ENCODE measurements at regions not wholly inside any gene's neighbourhood (a gene's known extent, or its start where the extent isn't known, plus 50 kb on each side); places are given as distances from the start of the nearest gene placed in this dataset.
"Not testable (repeated sequence)": the region's sequence is repeated elsewhere in the genome, so short reads cannot be mapped to it uniquely, and the experiment has no call there.

DNA sequence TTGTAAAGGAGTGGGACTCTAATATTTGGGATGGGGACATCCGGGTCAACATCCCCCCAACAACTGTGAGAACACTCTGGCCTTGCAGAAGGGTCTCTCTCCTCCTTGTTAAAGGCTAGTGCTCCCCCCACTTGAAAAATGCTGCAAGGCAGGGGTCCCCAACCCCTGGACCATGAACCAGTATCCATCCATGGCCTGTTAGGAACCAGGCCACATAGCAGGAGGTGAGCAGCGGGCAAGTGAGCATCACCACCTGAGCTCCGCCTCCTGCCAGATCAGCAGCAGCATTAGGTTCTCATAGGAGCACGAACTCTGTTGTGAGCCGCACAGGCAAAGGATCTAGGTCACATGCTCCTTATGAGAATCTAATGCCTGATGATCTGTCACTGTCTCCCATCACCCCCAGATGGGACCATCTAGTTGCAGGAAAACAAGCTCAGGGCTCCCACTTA is 243.9 kb upstream of the ID2 start:
- peaks cover 5% of the 10 kb centered on the region for H3K27me3 Mint-ChIP-seq (ENCODE audit: insufficient read depth)
- H3K36me3 Mint-ChIP-seq (ENCODE audit: low read depth) = peaks cover 3% of the 10 kb centered on the region
- no peak for DNase-seq (ENCODE audit: low spot score)
- no peaks in the 10 kb centered on the region for H3K9me3 Mint-ChIP-seq
- H3K4me1 Mint-ChIP-seq (ENCODE audit: low read depth) = peaks cover 34% of the 10 kb centered on the region
- H3K27ac Mint-ChIP-seq = no peak overlapping the region
- intact Hi-C loops (cut with micrococcal nuclease) = no loop called here
- H3K4me3 Mint-ChIP-seq = no peak overlapping the region

- peak overlapping the region; percentile 31 for H3K27ac Mint-ChIP-seq
- intact Hi-C loops (cut with micrococcal nuclease) = no loop called here
- H3K4me3 Mint-ChIP-seq = no peak overlapping the region
- peaks cover 34% of the 10 kb centered on the region for H3K4me1 Mint-ChIP-seq (ENCODE audit: low read depth)
- no peak for DNase-seq (ENCODE audit: low spot score)
- no peaks in the 10 kb centered on the region for H3K9me3 Mint-ChIP-seq
- peaks cover 3% of the 10 kb centered on the region for H3K36me3 Mint-ChIP-seq (ENCODE audit: low read depth)
- peaks cover 8% of the 10 kb centered on the region for H3K27me3 Mint-ChIP-seq (ENCODE audit: insufficient read depth)
Measured at GRCh38 chr2:8438476-8438875, 243.4 kb upstream of the ID2 start.

- Mint-ChIP-seq H3K27me3 (ENCODE audit: insufficient read depth) (peaks cover 9% of the 10 kb centered on the region), H3K27ac (no peak overlapping the region), H3K4me3 (no peak overlapping the region), H3K9me3 (no peaks in the 10 kb centered on the region), H3K36me3 (ENCODE audit: low read depth) (peaks cover 3% of the 10 kb centered on the region), H3K4me1 (ENCODE audit: low read depth) (peaks cover 32% of the 10 kb centered on the region)
- intact Hi-C loops (cut with micrococcal nuclease) = no loop called here
- no peak for DNase-seq (ENCODE audit: low spot score)
Measured at GRCh38 chr2:8438996-8439395, 242.9 kb upstream of the ID2 start.

- Mint-ChIP-seq H3K4me1 (ENCODE audit: low read depth) (peaks cover 32% of the 10 kb centered on the region), H3K9me3 (no peaks in the 10 kb centered on the region), H3K27ac (no peak overlapping the region), H3K36me3 (ENCODE audit: low read depth) (peaks cover 3% of the 10 kb centered on the region), H3K4me3 (no peak overlapping the region), H3K27me3 (ENCODE audit: insufficient read depth) (peaks cover 16% of the 10 kb centered on the region)
- no peak for DNase-seq (ENCODE audit: low spot score)
- intact Hi-C loops (cut with micrococcal nuclease) = no loop called here
Measured at GRCh38 chr2:8440029-8440778, 241.7 kb upstream of the ID2 start.

- H3K27me3 Mint-ChIP-seq (ENCODE audit: insufficient read depth) = peaks cover 19% of the 10 kb centered on the region
- DNase-seq (ENCODE audit: low spot score) = no peak
- H3K9me3 Mint-ChIP-seq = no peaks in the 10 kb centered on the region
- peaks cover 32% of the 10 kb centered on the region for H3K4me1 Mint-ChIP-seq (ENCODE audit: low read depth)
- intact Hi-C loops (cut with micrococcal nuclease) = no loop called here
- no peak overlapping the region for H3K4me3 Mint-ChIP-seq
- no peaks in the 10 kb centered on the region for H3K36me3 Mint-ChIP-seq (ENCODE audit: low read depth)
- no peak overlapping the region for H3K27ac Mint-ChIP-seq
Measured at GRCh38 chr2:8441371-8441770, 240.5 kb upstream of the ID2 start.

GRCh38 chr2:8441986-8442385 is 239.9 kb upstream of the ID2 start:
- Mint-ChIP-seq H3K27me3 (ENCODE audit: insufficient read depth) (peaks cover 25% of the 10 kb centered on the region), H3K4me3 (no peak overlapping the region), H3K9me3 (no peaks in the 10 kb centered on the region), H3K27ac (no peak overlapping the region), H3K4me1 (ENCODE audit: low read depth) (peaks cover 32% of the 10 kb centered on the region), H3K36me3 (ENCODE audit: low read depth) (no peaks in the 10 kb centered on the region)
- DNase-seq (ENCODE audit: low spot score) = no peak
- intact Hi-C loops (cut with micrococcal nuclease) = no loop called here

DNA sequence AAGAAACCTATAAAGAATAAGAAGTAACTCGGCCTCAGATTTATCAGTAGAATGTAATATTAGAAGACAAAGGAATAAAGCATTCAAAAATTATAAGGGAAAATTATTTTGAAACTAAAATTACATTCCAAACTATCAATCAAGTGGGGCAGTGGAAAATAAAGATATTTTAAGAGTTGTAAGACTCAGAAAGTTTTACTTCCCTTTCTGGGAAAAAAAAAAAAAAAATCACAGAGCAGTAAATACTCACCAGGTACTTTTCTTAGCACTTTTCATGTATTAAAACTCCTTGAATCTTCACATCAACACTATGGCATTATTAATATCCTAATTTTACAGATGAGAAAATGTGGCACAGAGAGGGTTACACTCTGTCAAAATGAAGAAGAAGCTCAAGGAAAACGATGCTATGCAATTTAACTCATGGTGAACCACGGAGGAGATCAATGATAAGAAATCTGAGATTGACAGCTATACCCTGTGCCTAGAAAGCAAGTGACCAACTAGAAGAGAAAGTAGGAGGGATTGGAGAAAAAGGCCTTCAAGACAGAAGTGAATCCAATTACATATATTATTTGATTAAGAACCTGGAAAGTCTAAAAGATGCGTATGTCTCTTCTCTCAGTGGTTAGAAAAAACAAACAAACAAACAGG is 238.9 kb upstream of the ID2 start:
- no peaks in the 10 kb centered on the region for H3K36me3 Mint-ChIP-seq (ENCODE audit: low read depth)
- peaks cover 25% of the 10 kb centered on the region for H3K27me3 Mint-ChIP-seq (ENCODE audit: insufficient read depth)
- no peak overlapping the region for H3K27ac Mint-ChIP-seq
- no peak for DNase-seq (ENCODE audit: low spot score)
- no peaks in the 10 kb centered on the region for H3K9me3 Mint-ChIP-seq
- H3K4me1 Mint-ChIP-seq (ENCODE audit: low read depth) = peaks cover 32% of the 10 kb centered on the region
- intact Hi-C loops (cut with micrococcal nuclease) = no loop called here
- H3K4me3 Mint-ChIP-seq = no peak overlapping the region

DNA sequence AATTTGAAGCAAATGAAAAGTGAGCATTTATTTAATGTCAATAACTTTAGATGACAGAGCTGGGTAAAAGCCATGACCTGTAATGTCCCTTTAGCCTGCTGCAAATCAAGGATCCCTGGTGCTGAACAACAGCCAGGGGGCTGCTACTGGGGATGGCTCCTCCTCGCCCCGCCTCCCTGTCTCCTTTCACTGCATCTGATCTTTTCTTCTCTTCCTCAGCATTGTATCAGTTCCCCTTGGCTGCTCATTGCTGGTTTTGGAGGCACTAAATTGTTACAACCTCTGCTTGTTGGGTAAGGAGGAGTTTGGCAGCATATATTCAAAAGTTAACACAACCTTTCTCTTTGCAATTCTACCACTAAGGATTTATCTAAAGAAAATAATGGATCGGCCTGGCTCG is 236.3 kb upstream of the ID2 start:
- DNase-seq (ENCODE audit: low spot score) = no peak
- Mint-ChIP-seq H3K4me3 (no peak overlapping the region), H3K27ac (no peak overlapping the region), H3K9me3 (no peaks in the 10 kb centered on the region), H3K36me3 (ENCODE audit: low read depth) (no peaks in the 10 kb centered on the region), H3K4me1 (ENCODE audit: low read depth) (peaks cover 23% of the 10 kb centered on the region), H3K27me3 (ENCODE audit: insufficient read depth) (peaks cover 34% of the 10 kb centered on the region)
- intact Hi-C loops (cut with micrococcal nuclease) = no loop called here

DNA sequence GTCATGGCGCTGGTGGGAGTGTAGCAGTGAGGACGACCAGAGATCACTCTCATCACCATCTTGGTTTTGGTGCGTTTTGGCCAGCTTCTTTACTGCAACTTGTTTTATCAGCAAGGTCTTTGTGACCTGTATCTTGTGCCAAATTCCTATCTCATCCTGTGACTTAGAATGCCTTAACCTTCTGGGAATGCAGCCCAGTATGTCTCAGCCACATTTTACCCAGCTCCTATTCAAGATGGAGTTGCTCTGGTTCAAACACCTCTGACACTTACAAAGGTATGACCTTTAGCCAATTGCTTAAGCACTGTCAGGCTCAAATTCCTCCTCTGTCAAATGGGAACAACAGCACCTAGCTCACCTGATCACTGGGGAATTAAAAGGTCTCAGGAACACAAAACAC is 235.1 kb upstream of the ID2 start:
- intact Hi-C loops (cut with micrococcal nuclease); DNase-seq (ENCODE audit: low spot score); H3K36me3 Mint-ChIP-seq (ENCODE audit: low read depth); H3K27ac Mint-ChIP-seq; H3K4me3 Mint-ChIP-seq; H3K9me3 Mint-ChIP-seq: not testable (repeated sequence)
- Mint-ChIP-seq H3K27me3 (ENCODE audit: insufficient read depth) (peaks cover 28% of the 10 kb centered on the region), H3K4me1 (ENCODE audit: low read depth) (peaks cover 18% of the 10 kb centered on the region)

DNA sequence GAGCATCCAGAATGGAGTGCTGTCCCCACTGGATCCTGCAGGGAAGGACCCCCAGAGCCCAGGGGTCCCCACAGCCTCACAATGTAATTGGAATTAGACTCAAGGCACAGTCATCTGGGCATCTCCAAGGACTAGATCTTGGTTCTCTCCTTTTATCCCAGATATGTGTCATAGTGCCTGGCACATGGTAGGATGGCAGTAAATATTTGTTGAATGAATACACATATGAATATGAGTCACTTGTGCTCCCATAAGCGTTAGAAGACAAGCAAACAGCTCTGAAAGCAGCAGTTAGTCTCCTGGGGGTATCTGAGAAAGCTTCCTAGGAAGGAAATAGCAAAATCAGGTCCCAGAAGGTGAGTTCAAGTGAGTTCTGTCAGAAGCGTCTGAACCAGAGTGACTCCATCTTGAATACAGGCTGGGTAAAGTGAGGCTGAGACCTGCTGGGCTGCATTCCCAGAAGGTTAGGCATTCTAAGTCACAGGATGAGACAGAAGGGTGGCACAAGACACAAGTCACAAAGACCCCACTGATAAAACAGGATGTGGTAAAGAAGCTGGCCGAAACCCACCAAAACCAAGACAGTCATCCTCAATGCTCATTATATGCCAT is 234.1 kb upstream of the ID2 start:
- peaks cover 8% of the 10 kb centered on the region for H3K4me1 Mint-ChIP-seq (ENCODE audit: low read depth)
- H3K36me3 Mint-ChIP-seq (ENCODE audit: low read depth) = no peaks in the 10 kb centered on the region
- DNase-seq (ENCODE audit: low spot score) = no peak
- no peak overlapping the region for H3K4me3 Mint-ChIP-seq
- H3K9me3 Mint-ChIP-seq = no peaks in the 10 kb centered on the region
- intact Hi-C loops (cut with micrococcal nuclease) = no loop called here
- no peak overlapping the region for H3K27ac Mint-ChIP-seq
- H3K27me3 Mint-ChIP-seq (ENCODE audit: insufficient read depth) = peaks cover 34% of the 10 kb centered on the region

- H3K27me3 Mint-ChIP-seq (ENCODE audit: insufficient read depth) = peaks cover 32% of the 10 kb centered on the region
- no peaks in the 10 kb centered on the region for H3K4me1 Mint-ChIP-seq (ENCODE audit: low read depth)
- H3K36me3 Mint-ChIP-seq (ENCODE audit: low read depth) = no peaks in the 10 kb centered on the region
- DNase-seq (ENCODE audit: low spot score) = no peak
- intact Hi-C loops (cut with micrococcal nuclease) = no loop called here
- H3K9me3 Mint-ChIP-seq = no peaks in the 10 kb centered on the region
- H3K27ac Mint-ChIP-seq = no peak overlapping the region
- H3K4me3 Mint-ChIP-seq = no peak overlapping the region
Measured at GRCh38 chr2:8448824-8449556, 232.9 kb upstream of the ID2 start.

- Mint-ChIP-seq H3K4me1 (ENCODE audit: low read depth) (peaks cover 18% of the 10 kb centered on the region), H3K27me3 (ENCODE audit: insufficient read depth) (peaks cover 27% of the 10 kb centered on the region), H3K4me3 (no peak overlapping the region), H3K9me3 (no peaks in the 10 kb centered on the region), H3K36me3 (ENCODE audit: low read depth) (no peaks in the 10 kb centered on the region), H3K27ac (no peak overlapping the region)
- intact Hi-C loops (cut with micrococcal nuclease) = no loop called here
- no peak for DNase-seq (ENCODE audit: low spot score)
Measured at GRCh38 chr2:8451273-8451672, 230.6 kb upstream of the ID2 start.

- Mint-ChIP-seq H3K27ac (no peak overlapping the region), H3K4me3 (no peak overlapping the region)
Measured at GRCh38 chr2:8452296-8452695, 229.6 kb upstream of the ID2 start.

More at GRCh38 chr2:8452296-8452695, 229.6 kb upstream of the ID2 start:
- no peaks in the 10 kb centered on the region for H3K9me3 Mint-ChIP-seq
- H3K27me3 Mint-ChIP-seq (ENCODE audit: insufficient read depth) = peaks cover 21% of the 10 kb centered on the region
- intact Hi-C loops (cut with micrococcal nuclease) = no loop called here
- H3K4me1 Mint-ChIP-seq (ENCODE audit: low read depth) = peaks cover 22% of the 10 kb centered on the region
- no peak for DNase-seq (ENCODE audit: low spot score)
- H3K36me3 Mint-ChIP-seq (ENCODE audit: low read depth) = no peaks in the 10 kb centered on the region

All from activated T-helper 1 cell treated with anti-CD3 and anti-CD28 coated beads, Interleukin-12 subunit alpha, Interleukin-12 subunit beta, Interleukin-2, Interleukin-4 antibody, amounts not matched to agents 30 ng/mL and 10 ng/mL and 1 ng/mL, durations not matched to agents 14 hours and 24 hours and 36 hours (primary cell).